Upper lobe of right lung (tissue), 1 donor: ENCODE measurements at regions not wholly inside any gene's neighbourhood (a gene's known extent, or its start where the extent isn't known, plus 50 kb on each side); places are given as distances from the start of the nearest gene placed in this dataset.

ENCODE experiments used
- ATAC-seq: fragments of 200-7000 bp; cut with Tn5 transposase; one replicate; pipeline ENCODE4 v1.9.1; 2020; ENCODE audit warnings: mild to moderate bottlenecking, moderate library complexity
- DNase-seq: peaks from one replicate; pipeline ENCODE4 v3.0.0-alpha.2; 2020
- H3K27ac ChIP-seq: fragments of 200-600 bp; one replicate; pipeline ENCODE4 v1.8.0; 2022
- H3K27me3 ChIP-seq: fragments of 200-600 bp; one replicate; pipeline ENCODE4 v1.8.0; 2022; ENCODE audit warnings: mild to moderate bottlenecking
- H3K36me3 ChIP-seq: fragments of 200-600 bp; one replicate; pipeline ENCODE4 v1.8.0; 2022
- H3K4me1 ChIP-seq: fragments of 200-600 bp; one replicate; pipeline ENCODE4 v1.8.0; 2022
- H3K4me3 ChIP-seq: fragments of 200-600 bp; one replicate; pipeline ENCODE4 v1.8.0; 2022; ENCODE audit warnings: mild to moderate bottlenecking
- H3K9me3 ChIP-seq: fragments of 200-600 bp; one replicate; pipeline ENCODE4 v1.8.0; 2022
- intact Hi-C: fragments of 100-400 bp; cut with DNase I; formaldehyde crosslinking; loops from one replicate; pipeline ENCODE4 v1.11.0; 2022
- TF ChIP-seq, protein P1 (sequence below): fragments of 200-600 bp; IDR thresholded peaks from one replicate; pipeline ENCODE4 v1.8.0; 2022; ENCODE audit warnings: antibody characterized with exemption
- donor health status: DM: no; HTN: yes; CAD: no; lungs with severe emphysema.

DNA sequence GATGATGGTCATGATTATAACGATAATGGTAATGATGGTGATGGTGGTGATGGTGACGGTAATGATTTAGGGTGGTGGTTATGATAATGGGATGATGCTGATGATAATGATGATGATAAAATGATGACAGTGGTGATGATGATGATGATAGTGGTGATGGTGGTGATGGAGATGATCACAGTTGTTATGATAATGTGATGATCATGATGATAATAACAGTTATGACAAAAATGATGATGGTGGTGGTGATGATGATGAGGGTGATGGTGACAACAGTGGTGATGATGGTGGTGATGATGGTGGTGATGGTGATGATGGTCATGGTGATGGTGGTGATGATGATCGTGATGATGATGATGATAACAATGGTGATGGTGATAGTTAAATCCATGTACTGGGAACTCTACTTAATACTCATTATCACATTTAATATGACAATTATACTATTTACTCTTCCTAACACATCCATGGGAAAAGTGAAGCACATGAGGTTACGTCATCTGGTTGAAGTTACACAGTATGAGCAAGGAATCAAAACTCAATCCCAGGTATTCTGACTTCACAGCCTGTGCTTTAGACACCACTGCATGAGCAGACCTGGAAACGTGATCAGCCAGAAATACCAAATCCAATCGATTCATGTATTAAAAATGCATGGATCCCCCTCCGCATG is 322.2 kb downstream of the BRD1 start:
- no peak overlapping the region for H3K27ac ChIP-seq
- H3K36me3 ChIP-seq, result no peaks in the 10 kb centered on the region
- TF ChIP-seq, protein P1, sequence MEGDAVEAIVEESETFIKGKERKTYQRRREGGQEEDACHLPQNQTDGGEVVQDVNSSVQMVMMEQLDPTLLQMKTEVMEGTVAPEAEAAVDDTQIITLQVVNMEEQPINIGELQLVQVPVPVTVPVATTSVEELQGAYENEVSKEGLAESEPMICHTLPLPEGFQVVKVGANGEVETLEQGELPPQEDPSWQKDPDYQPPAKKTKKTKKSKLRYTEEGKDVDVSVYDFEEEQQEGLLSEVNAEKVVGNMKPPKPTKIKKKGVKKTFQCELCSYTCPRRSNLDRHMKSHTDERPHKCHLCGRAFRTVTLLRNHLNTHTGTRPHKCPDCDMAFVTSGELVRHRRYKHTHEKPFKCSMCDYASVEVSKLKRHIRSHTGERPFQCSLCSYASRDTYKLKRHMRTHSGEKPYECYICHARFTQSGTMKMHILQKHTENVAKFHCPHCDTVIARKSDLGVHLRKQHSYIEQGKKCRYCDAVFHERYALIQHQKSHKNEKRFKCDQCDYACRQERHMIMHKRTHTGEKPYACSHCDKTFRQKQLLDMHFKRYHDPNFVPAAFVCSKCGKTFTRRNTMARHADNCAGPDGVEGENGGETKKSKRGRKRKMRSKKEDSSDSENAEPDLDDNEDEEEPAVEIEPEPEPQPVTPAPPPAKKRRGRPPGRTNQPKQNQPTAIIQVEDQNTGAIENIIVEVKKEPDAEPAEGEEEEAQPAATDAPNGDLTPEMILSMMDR, result no peak
- peaks cover 2% of the 10 kb centered on the region for H3K9me3 ChIP-seq
- intact Hi-C loops, result no loop called here
- no peak for DNase-seq
- ATAC-seq, result no peak
- no peaks in the 10 kb centered on the region for H3K4me1 ChIP-seq
- no peaks in the 10 kb centered on the region for H3K27me3 ChIP-seq
- no peak overlapping the region for H3K4me3 ChIP-seq

DNA sequence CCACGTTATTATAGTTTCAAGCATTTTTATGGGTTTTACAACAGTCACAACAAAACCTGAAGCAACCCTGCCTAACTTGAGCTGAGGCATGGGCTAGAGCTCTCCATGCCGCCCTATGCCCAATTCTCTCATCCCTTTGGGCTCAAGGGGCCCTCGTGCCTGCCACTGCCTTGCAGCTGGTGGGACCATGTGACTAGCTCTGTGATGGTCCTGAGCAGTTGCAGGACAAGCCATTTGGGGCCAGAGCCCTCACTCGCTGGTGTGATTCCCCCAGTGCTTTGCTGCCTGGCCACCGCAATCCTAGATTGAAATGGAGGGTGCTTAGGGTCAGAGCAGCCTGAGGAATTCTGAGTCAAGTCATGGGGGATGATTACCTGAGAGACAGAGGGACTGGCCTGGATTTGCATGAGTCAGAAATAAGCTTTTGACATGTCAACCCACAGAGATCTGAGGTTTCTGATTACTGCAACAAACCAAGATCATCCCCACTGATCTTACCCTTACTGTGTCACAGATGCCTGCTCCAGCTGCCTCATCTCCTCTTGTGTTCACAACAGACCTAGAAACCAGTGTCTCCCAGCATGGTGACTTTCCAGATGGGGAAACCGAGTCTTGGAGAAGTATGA is 323.7 kb downstream of the BRD1 start:
- Histone ChIP-seq H3K4me3 (no peak overlapping the region), H3K9me3 (no peaks in the 10 kb centered on the region), H3K4me1 (no peaks in the 10 kb centered on the region), H3K27ac (no peak overlapping the region), H3K27me3 (no peaks in the 10 kb centered on the region), H3K36me3 (no peaks in the 10 kb centered on the region)
- ATAC-seq (no peak), DNase-seq (no peak)
- intact Hi-C loops, result no loop called here
- TF ChIP-seq, protein P1, result no peak

DNA sequence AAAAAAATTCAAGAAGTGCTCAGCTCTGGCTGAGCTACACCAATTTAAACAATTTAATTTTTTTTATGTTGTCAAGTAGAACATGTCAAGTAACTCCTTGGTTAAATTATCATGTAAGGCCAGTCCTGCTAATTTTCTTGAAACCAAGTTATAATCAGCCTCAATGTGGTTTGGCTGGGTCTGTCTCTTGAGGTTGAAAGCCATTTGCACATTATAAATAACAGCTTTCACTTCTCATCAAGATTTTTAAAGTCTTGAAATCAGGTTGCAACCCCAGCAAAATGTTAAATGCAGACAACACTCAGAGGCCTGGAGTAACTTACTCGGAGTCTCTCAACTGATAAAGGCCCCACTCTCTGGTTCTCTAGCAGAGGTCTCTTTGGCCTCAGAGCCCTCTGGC is 324.4 kb downstream of the BRD1 start:
- ATAC-seq, result no peak
- intact Hi-C loops, result no loop called here
- Histone ChIP-seq H3K4me1 (no peaks in the 10 kb centered on the region), H3K9me3 (no peaks in the 10 kb centered on the region), H3K4me3 (no peak overlapping the region), H3K27me3 (no peaks in the 10 kb centered on the region), H3K27ac (no peak overlapping the region), H3K36me3 (no peaks in the 10 kb centered on the region)
- TF ChIP-seq, protein P1, result no peak
- DNase-seq, result no peak

DNA sequence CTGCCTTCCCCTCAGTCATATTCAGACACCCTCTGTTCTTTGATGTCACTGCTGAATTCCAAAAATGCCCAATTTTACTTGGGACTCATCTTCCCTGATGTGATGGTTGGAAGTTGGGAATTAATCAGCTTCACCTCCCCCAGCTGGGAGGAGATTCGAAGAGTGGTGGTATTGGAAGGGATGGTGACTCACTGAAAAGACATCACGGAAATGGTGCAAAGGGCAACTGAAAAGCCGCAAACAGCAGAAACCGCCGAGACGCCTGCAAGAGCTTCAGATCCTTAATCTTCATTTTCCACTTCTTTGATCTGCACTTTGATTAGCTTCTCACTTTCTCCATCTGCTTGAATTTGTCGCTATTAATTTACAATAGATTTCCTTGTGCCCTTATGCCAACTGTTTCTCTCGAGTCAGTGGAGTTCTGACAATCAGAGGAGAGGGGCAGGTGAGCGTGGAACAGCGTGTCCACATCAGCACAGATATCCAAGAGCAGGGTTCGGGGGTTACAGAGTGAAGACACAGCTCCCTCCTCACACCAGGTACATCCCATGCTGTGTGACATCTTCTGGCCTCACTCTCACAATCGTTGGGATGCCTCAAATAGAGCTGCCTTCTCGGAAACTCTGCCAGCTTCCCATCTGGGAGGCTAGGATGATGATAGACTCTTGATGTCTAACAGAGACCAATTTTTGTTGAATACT is 325.4 kb downstream of the BRD1 start:
- Histone ChIP-seq H3K9me3 (no peaks in the 10 kb centered on the region), H3K27ac (no peak overlapping the region), H3K36me3 (no peaks in the 10 kb centered on the region), H3K4me3 (no peak overlapping the region), H3K27me3 (no peaks in the 10 kb centered on the region), H3K4me1 (no peaks in the 10 kb centered on the region)
- TF ChIP-seq, protein P1, result no peak
- DNase-seq, result no peak
- intact Hi-C loops, result no loop called here
- ATAC-seq, result no peak

DNA sequence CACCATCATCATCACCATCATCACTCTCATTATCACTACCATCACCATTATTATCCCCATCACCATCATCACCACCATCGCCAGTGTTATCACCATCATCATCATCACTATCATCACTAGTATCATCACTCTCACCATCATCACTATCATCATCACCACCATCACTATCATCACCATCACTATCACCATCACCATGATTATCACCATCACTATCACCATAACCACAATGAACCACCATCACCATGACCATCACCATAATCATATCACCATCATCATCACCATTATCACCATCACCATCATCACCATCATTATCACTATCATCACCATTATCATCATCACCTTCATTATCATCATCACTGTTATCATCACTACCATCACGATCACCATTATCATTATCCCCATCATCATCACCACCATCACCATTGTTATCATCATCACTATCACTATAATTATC is 326.7 kb downstream of the BRD1 start:
- TF ChIP-seq, protein P1, result no peak
- H3K36me3 ChIP-seq, result no peaks in the 10 kb centered on the region
- intact Hi-C loops, result no loop called here
- no peak overlapping the region for H3K27ac ChIP-seq
- no peaks in the 10 kb centered on the region for H3K9me3 ChIP-seq
- no peak overlapping the region for H3K4me3 ChIP-seq
- DNase-seq, result no peak
- no peaks in the 10 kb centered on the region for H3K4me1 ChIP-seq
- ATAC-seq, result no peak
- no peaks in the 10 kb centered on the region for H3K27me3 ChIP-seq
